H1 (cell line): ENCODE measurements at regions not wholly inside any gene's neighbourhood (a gene's known extent, or its start where the extent isn't known, plus 50 kb on each side); places are given as distances from the start of the nearest gene placed in this dataset.

ENCODE experiments used
- EZH2 ChIP-seq: fragments of 200-600 bp; sonication (generic); IDR thresholded peaks from 2 replicates; pipeline ENCODE4 v1.7.1; 2012; ENCODE audit warnings: low read depth, mild to moderate bottlenecking, moderate library complexity, low read length, inconsistent platforms; ENCODE audit not compliant: severe bottlenecking
- POLR2A ChIP-seq, 2 experiments: IDR thresholded peaks; 1 replicate in 1 of 2; 2 replicates in 1 of 2; pipeline ENCODE4 v1.6.1; 2011; ENCODE audit warnings: low read depth in 2 of 2, low read length in 2 of 2, mild to moderate bottlenecking in 2 of 2; ENCODE audit errors: control extremely low read depth in 1 of 2
- SIRT6 ChIP-seq: IDR thresholded peaks from one replicate; pipeline ENCODE4 v1.7.1; 2012; ENCODE audit warnings: low read length, inconsistent platforms
- SRF ChIP-seq: IDR thresholded peaks from 2 replicates; pipeline ENCODE4 v1.6.1; 2011; ENCODE audit warnings: mild to moderate bottlenecking, low read depth, low read length, moderate library complexity

DNA sequence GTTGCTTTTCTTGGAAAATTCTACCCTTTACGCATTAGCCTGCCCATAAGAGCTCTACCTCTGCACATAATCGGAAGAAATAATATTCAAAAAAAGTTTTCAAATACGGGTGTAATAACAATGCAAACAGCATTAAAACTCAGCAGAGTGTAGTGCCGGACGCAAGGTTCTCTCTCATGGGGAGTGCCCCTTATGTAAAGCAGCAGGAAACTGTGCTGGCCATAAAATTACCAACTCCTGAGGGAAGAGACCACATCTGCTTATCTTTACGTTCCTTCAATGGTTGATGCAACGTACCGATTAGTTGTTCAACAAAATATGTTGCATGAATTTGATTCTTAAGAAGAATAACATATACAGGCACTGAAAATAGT is 118.7 kb upstream of the TMCC3 start:
- no peak for TF ChIP-seq POLR2A (IDR thresholded peaks at IDR 0.05; ENCODE audit: control extremely low read depth in 1 of 2, low read depth in 2 of 2, low read length in 2 of 2)
- no peak for TF ChIP-seq SIRT6
- no peak for TF ChIP-seq SRF
- TF ChIP-seq EZH2: no peak
